ENCODE measurements at regions not wholly inside any gene's neighbourhood (a gene's known extent, or its start where the extent isn't known, plus 50 kb on each side); places are given as distances from the start of the nearest gene placed in this dataset.

DNA sequence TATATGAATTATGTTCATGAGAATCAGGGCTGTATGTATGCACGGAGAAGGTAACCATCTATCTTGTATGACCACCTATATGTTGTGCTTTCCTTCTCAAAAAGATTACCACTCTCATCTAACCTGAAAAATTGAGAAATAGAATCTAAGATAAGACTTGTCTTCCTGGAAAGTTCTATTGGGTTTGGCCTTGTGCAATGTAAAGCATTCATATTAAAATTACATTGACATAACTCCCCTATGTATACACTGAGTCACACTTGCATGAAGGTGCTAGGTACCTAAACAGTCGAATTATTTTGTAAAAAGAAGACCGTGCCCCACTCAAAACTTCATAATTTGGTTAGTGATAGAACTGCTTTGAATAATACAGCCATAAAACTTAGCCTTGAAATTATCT is 54.5 kb upstream of the RFXAP start:
- TF ChIP-seq CTCF (conservative IDR thresholded peaks at IDR 0.05; ENCODE audit: low read depth, low read length): no peak
- no peak overlapping the region for H3K4me3 ChIP-seq (ENCODE audit: low read depth, low read length)
- DNase-seq (ENCODE audit: low read depth): no peak

DNA sequence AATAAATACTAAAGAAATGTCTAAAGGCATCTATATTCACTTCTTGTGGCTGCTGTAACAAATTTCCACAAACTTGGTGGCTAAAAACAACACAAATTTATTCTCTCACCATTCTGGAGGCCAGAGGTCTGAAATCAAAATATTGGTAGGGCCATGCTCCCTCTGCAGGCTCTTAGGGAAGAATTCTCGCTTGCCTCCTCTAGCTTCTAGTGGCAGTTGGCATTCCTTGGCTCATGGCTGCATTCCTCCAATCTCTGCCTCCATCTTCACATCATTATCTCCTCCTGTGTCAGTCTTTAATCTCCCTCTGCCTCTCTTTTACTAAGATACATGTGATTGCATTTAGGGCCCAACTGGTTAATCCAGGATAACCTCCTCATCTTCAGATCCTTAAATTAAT is 54.1 kb upstream of the RFXAP start:
- TF ChIP-seq CTCF (conservative IDR thresholded peaks at IDR 0.05; ENCODE audit: low read depth, low read length): no peak
- no peak for DNase-seq (ENCODE audit: low read depth)

GRCh38 chr13:36766295-36766694 is 52.7 kb upstream of the RFXAP start:
- TF ChIP-seq CTCF (conservative IDR thresholded peaks at IDR 0.05; ENCODE audit: low read depth, low read length): no peak
- H3K4me3 ChIP-seq (ENCODE audit: low read depth, low read length): no peak overlapping the region
- peak; percentile 93 for DNase-seq (ENCODE audit: low read depth)

More for the DNA sequence above, 54.1 kb upstream of the RFXAP start:
- H3K4me3 ChIP-seq (ENCODE audit: low read depth, low read length): no peak overlapping the region

- DNase-seq (ENCODE audit: low read depth): peak; percentile 65
- H3K4me3 ChIP-seq (ENCODE audit: low read depth, low read length): no peak overlapping the region
- TF ChIP-seq CTCF (conservative IDR thresholded peaks at IDR 0.05; ENCODE audit: low read depth, low read length): no peak
These were observed 51.7 kb upstream of the RFXAP start for GRCh38 chr13:36767276-36767675.

DNA sequence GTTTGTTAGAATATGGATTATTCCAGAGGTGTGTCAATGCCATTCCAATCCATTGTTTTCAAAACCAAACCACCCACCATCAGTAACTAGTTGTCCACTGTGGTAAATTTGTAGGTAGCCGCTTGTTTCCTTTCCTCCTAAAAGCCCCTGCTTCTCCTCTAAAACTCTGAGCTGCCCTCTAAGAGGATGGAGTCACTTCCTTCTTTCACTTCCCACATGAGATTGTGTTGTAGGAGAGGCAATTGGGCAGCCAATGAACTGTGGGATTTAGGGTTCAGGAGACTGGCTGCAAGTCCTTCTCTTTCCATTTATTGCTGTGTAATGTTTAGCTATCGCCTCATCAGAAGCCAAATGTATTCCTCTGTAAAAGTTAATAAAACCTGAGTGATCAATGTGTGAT is 49.9 kb upstream of the RFXAP start:
- no peak overlapping the region for H3K4me3 ChIP-seq (ENCODE audit: low read depth, low read length)
- no peak for TF ChIP-seq CTCF (conservative IDR thresholded peaks at IDR 0.05; ENCODE audit: low read depth, low read length)
- no peak for DNase-seq (ENCODE audit: low read depth)

Data from choroid plexus epithelial cell (primary cell).